Activated naive CD8-positive, alpha-beta T cell treated with anti-CD3 and anti-CD28 coated beads, Interleukin-2, amount 10 ng/mL, durations not matched to agents 7 days and 5 days (primary cell): ENCODE measurements at regions not wholly inside any gene's neighbourhood (a gene's known extent, or its start where the extent isn't known, plus 50 kb on each side); places are given as distances from the start of the nearest gene placed in this dataset.

ENCODE experiments used
- ATAC-seq: fragments of 150-1000 bp; cut with Tn5 transposase; one replicate; pipeline ENCODE4 v1.10.0; 2021; ENCODE audit warnings: low read depth, moderate library complexity
- POLR2A ChIA-PET: fragments of 350-600 bp; sonication (Branson Sonifier 250); formaldehyde crosslinking; loops from one replicate; lab custom pipeline; 2021; ENCODE audit warnings: antibody characterized with exemption; lab: Charles Lee
- DNase-seq: peaks from one replicate; pipeline ENCODE4 v3.0.0; 2021
- H3K27ac Mint-ChIP-seq: one replicate; pipeline ENCODE4 v1.8.0; 2022; ENCODE audit warnings: mild to moderate bottlenecking, mixed read lengths
- H3K27me3 Mint-ChIP-seq: one replicate; pipeline ENCODE4 v1.8.0; 2022; ENCODE audit warnings: mild to moderate bottlenecking, moderate library complexity, mixed read lengths
- H3K36me3 Mint-ChIP-seq: one replicate; pipeline ENCODE4 v1.8.0; 2021; ENCODE audit warnings: mild to moderate bottlenecking, mixed read lengths
- H3K4me1 Mint-ChIP-seq: one replicate; pipeline ENCODE4 v1.8.0; 2021; ENCODE audit warnings: mixed read lengths
- H3K4me3 Mint-ChIP-seq: one replicate; pipeline ENCODE4 v1.8.0; 2022; ENCODE audit warnings: mild to moderate bottlenecking, moderate library complexity, mixed read lengths
- H3K9me3 Mint-ChIP-seq: one replicate; pipeline ENCODE4 v1.8.0; 2021; ENCODE audit warnings: mixed read lengths

DNA sequence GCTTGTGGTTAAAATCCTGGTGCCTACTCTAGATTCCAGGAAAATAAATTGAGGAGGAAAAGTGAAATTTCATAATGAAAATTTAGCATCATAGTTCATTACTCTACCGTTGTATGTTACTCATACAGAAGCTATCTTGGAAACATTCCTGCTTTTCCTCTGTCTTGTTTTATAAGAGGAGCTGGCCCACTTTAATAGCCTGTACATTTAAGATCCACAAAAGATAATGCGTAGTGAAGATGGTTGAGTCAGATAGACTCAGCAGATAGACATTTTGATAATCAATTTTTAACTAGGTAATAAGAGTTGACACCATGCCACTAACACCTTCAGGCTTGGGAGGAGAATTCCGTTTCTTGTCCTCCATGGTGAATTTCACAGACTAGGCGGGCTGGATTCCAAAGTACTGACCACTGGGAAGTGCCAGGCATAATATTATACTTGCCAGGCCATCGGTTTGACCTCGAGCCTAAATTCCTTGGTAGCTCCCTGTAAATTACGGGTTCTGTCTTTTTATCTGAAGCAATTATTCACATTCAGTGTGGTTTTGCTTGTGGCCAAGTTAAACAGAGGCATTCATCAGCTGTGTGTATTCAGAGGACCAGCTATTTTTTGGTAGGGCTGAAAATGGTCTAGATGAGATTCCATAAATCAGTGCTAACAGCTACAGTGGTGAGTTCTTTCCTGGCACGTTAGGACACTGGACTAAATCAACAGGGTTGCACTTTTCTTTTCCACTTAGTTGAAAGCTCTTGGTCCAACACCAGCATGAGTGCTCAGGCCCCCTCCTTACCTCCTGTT, 111.9 kb upstream of the KAZN start:
- H3K27ac Mint-ChIP-seq, result no peak overlapping the region
- POLR2A ChIA-PET, result no interaction called here
- no peak overlapping the region for H3K4me3 Mint-ChIP-seq
- no peaks in the 10 kb centered on the region for H3K4me1 Mint-ChIP-seq
- DNase-seq, result no peak
- ATAC-seq, result no peak
- peaks cover 8% of the 10 kb centered on the region for H3K27me3 Mint-ChIP-seq
- H3K36me3 Mint-ChIP-seq, result no peaks in the 10 kb centered on the region
- no peaks in the 10 kb centered on the region for H3K9me3 Mint-ChIP-seq

DNA sequence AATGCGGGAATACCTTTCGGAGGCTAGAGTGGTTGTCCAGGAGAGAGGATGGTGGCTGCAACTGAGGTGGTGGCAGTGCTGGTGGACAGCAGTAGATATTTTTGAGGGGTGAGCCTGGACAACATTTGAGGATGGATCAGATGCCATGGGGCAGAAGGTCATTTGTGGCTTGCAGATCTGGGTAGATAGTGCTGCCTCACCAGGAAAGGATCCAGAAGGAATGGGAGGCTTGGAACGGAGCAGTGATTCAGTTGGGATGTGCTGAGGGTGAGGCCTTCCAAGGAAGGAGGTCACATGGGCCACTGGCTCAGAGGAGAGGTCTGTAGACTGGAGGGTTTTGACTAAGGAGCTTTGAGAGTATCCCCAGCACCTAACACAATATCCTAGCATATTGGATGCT, 110.8 kb upstream of the KAZN start:
- Mint-ChIP-seq H3K4me3 (no peak overlapping the region), H3K27ac (no peak overlapping the region), H3K9me3 (peaks cover 2% of the 10 kb centered on the region), H3K36me3 (no peaks in the 10 kb centered on the region), H3K27me3 (peaks cover 8% of the 10 kb centered on the region), H3K4me1 (no peaks in the 10 kb centered on the region)
- no peak for ATAC-seq
- POLR2A ChIA-PET, result no interaction called here
- DNase-seq, result no peak

DNA sequence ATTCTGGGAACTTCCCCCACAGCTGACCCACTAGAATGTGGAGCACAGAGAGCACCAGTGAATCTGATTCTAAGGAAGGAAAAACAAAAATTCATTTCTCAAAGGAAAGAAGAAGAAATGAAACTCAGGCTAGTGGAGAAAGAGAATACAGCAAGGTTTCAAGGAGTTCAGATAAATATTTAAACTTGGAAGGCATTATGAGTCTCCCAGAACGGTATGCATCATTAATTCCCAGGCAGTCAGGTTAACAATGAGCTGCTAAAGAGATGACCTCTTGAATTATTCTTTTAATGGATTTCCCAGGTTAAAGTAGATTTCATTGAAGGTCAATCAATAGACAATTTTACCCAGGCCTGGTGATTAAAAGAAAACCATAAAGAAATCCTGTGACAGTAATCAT, 103.6 kb upstream of the KAZN start:
- Mint-ChIP-seq H3K36me3 (no peaks in the 10 kb centered on the region), H3K4me3 (no peak overlapping the region), H3K27ac (no peak overlapping the region), H3K9me3 (peaks cover 4% of the 10 kb centered on the region), H3K27me3 (peaks cover 5% of the 10 kb centered on the region), H3K4me1 (no peaks in the 10 kb centered on the region)
- ATAC-seq, result no peak
- DNase-seq, result no peak
- POLR2A ChIA-PET, result no interaction called here

DNA sequence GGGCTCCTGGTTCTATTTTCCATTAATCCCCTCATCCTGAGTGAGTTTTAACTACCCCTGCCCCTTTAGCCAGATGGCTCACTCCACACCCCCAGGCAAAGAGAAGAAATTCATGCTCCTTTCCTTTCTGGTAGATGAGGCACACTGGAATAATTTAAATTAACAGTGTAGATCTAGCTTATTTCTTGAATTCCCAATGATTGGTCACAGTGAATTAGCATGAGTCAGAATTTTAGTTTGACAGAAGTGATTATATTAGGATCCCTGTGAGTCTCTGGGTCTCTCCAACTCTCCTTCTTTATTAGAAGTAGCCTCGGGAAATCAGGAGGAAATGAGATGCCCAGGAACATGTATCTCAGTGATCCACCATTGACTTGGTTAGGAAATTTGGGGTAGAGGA, 103.1 kb upstream of the KAZN start:
- H3K4me3 Mint-ChIP-seq, result no peak overlapping the region
- no peak overlapping the region for H3K27ac Mint-ChIP-seq
- DNase-seq, result no peak
- H3K9me3 Mint-ChIP-seq, result peaks cover 4% of the 10 kb centered on the region
- H3K27me3 Mint-ChIP-seq, result peaks cover 6% of the 10 kb centered on the region
- H3K36me3 Mint-ChIP-seq, result no peaks in the 10 kb centered on the region
- no peak for ATAC-seq
- H3K4me1 Mint-ChIP-seq, result no peaks in the 10 kb centered on the region
- POLR2A ChIA-PET, result no interaction called here

DNA sequence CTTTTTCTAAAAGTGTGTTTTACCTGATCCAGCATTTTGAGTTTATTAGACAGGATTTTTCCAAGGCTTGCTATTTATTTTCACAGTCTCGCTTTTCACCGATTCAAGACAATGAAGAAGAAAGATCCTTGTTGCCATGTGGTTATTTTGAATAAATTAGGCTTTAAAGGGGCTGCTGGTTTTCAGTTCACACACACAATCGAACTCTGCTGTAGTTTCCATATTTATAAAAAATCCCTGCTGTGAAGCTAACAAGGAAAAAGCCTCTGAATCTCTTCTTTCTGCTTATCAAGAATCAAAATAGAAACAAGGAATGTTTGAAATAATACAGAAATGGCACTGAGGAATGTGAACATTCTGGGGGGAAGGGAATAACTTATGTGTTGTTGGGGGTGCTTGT, 102.5 kb upstream of the KAZN start:
- Mint-ChIP-seq H3K4me3 (no peak overlapping the region), H3K36me3 (no peaks in the 10 kb centered on the region), H3K27ac (no peak overlapping the region), H3K27me3 (peaks cover 7% of the 10 kb centered on the region), H3K9me3 (peaks cover 4% of the 10 kb centered on the region), H3K4me1 (no peaks in the 10 kb centered on the region)
- DNase-seq (no peak), ATAC-seq (no peak)
- POLR2A ChIA-PET, result no interaction called here

DNA sequence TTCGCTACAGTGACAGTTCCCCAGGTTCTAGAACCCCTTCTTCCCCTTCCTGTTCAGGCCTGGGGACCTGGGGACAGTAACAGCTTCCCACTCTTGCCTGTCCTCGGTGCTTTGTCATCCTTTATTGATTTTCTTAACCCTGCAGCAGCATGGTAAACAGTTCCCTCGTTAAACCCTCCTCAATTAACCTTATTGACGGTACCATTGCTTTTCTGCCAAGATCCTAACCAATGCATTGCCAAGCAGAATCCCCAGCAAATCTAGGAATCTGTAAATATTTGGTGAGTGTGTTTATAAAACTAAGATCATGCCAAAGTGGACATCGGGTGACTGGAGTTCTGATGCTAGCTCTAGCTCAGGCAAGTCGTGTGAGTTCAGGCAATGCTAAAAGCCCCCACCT, 99.6 kb upstream of the KAZN start:
- POLR2A ChIA-PET, result no interaction called here
- ATAC-seq, result no peak

DNA sequence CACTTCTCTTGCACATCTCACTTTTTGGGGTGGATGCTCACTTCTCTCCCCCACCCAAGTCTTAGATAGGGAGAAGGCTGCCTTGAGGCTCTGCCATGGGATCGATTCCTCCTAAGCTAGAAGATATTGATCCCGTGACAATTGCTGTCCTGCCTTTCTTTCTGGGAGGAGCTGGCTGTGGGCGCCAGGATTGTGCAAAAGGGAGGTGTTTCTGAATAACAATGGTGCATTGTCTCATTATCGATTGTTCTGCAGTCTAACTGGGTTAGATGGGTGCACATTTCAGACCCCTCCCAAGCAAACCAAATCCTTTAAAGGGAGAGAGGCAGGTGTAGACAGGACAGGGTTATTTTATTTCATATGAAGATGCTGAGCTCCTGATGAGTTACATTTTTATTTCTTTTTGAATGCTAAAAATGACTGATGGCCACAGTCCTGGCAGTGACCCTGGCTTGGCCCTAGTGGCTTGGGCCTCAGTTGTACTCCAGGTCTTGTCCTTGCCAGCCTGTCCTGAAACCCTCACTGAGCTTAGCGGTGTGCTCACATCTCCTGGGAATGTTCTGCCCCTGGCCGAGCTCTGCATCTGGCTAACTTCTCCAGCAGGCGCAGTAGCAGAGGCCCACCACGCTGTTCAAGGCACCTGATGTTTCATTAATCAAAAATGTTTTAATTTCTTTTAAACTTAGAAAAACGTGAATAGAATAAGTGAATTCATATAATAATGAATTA, 99.0 kb upstream of the KAZN start:
- no peak overlapping the region for H3K4me3 Mint-ChIP-seq

More for the DNA sequence above, 99.6 kb upstream of the KAZN start:
- Mint-ChIP-seq H3K27ac (no peak overlapping the region), H3K27me3 (peaks cover 7% of the 10 kb centered on the region), H3K9me3 (no peaks in the 10 kb centered on the region), H3K36me3 (no peaks in the 10 kb centered on the region), H3K4me3 (no peak overlapping the region), H3K4me1 (no peaks in the 10 kb centered on the region)
- no peak for DNase-seq

DNA sequence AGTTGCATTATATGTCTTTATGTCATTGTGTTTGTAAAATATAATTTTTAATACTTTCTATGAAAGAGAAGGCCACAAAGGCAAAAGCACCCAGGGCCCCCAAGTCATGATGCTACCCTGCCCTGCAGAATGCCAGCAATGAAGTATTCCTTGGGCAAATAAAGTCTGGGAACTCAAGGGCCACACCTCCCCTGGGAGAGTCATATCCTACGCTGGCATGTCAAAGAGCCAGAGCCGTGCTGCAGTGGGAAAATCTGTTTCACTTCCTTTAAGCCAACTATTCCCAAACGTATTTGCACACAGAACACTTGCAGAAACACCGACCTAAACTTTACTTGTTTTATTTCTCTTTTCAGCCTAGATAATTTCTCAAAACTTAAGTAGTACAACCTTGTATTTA, 98.4 kb upstream of the KAZN start:
- Mint-ChIP-seq H3K36me3 (no peaks in the 10 kb centered on the region), H3K27ac (no peak overlapping the region), H3K27me3 (peaks cover 2% of the 10 kb centered on the region), H3K4me1 (no peaks in the 10 kb centered on the region), H3K9me3 (no peaks in the 10 kb centered on the region), H3K4me3 (no peak overlapping the region)
- ATAC-seq, result no peak
- POLR2A ChIA-PET, result no interaction called here
- DNase-seq, result no peak

More for the DNA sequence above, 99.0 kb upstream of the KAZN start:
- no peak for ATAC-seq
- H3K4me1 Mint-ChIP-seq, result no peaks in the 10 kb centered on the region
- H3K9me3 Mint-ChIP-seq, result no peaks in the 10 kb centered on the region
- POLR2A ChIA-PET, result no interaction called here
- no peaks in the 10 kb centered on the region for H3K36me3 Mint-ChIP-seq
- H3K27ac Mint-ChIP-seq, result no peak overlapping the region
- peaks cover 5% of the 10 kb centered on the region for H3K27me3 Mint-ChIP-seq
- DNase-seq, result no peak

DNA sequence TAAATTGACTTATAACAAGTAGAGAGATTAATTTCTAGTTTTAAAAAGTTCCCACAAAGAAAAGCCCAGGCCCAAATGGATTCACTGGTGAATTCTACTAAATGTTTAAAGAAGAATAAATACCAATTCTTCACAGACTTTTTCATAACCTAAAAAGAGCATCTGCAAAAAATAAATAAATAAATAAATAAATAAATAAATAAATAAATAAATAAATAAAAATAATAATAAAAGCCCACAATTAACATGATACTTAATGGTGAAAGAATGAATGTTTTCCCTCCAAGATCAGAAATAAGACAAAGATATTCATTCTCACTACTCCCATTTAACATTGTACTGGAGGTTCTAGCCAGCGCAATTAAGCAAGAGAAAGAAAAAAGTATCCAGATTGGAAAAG, 97.6 kb upstream of the KAZN start:
- no peaks in the 10 kb centered on the region for H3K36me3 Mint-ChIP-seq
- H3K4me3 Mint-ChIP-seq, result no peak overlapping the region
- ATAC-seq (no peak), DNase-seq (no peak)
- H3K9me3 Mint-ChIP-seq, result no peaks in the 10 kb centered on the region
- POLR2A ChIA-PET, result no interaction called here
- H3K27ac Mint-ChIP-seq, result no peak overlapping the region
- H3K27me3 Mint-ChIP-seq, result peaks cover 2% of the 10 kb centered on the region
- no peaks in the 10 kb centered on the region for H3K4me1 Mint-ChIP-seq

DNA sequence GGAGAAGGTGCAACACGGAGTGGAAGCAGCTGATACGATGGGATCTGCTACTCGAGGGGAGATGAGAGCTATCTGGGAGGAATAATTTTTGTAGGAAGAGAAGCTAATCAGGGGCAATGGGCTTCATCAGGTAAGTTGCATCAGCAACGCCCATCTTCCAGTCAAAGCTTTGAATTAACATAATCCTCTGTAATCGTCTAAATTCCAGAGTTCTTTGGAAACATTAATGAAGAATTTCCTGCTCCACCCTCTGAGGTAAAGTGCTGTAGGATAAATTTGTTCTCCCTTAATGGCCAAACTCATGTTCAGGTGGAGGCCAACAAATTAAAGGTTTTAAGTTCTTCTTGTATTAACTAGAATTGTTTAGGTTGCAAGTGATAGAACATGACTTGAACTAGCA, 94.0 kb upstream of the KAZN start:
- Mint-ChIP-seq H3K27ac (no peak overlapping the region), H3K27me3 (peaks cover 2% of the 10 kb centered on the region), H3K9me3 (no peaks in the 10 kb centered on the region), H3K36me3 (no peaks in the 10 kb centered on the region), H3K4me3 (no peak overlapping the region), H3K4me1 (no peaks in the 10 kb centered on the region)
- ATAC-seq, result no peak
- no peak for DNase-seq
- POLR2A ChIA-PET, result no interaction called here

DNA sequence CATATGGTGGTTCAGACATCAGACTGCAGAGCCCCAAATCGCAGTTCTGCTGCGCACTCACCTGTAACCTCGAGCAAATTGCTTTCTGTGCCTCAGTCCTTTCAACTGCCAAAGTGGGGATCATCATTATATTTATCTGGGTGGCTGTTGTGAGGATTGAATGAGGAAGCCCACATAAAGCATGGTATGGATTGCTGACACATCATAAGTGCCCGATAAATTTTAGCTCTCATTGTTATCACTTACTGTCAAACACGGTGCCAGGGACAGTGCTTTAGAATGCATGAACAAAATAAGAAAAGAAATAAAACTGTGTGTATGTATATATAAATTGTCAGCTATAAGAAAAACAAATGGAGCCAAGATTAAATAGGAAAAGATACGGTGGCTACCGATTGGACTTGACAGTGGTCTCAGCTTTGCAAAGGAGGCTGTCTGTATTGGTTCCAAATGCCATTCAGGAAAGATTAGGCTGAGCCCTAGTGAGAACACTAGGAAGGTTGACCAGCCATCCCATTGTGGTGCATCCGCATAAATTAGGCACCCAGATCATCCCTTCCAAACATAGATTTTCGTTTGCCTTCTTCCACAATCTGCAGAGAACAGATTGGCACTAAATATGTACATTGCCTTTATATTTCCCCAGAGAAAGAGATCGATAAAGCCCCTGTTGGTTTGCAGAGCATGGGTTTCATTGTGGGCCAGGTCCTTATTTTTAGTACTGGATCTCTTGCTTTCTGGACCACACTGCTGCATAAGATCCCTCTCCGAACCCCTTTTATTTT, 91.8 kb upstream of the KAZN start:
- no peak overlapping the region for H3K4me3 Mint-ChIP-seq
- POLR2A ChIA-PET, result no interaction called here
- ATAC-seq (no peak), DNase-seq (no peak)
- H3K27me3 Mint-ChIP-seq, result no peaks in the 10 kb centered on the region
- no peaks in the 10 kb centered on the region for H3K9me3 Mint-ChIP-seq
- no peak overlapping the region for H3K27ac Mint-ChIP-seq
- H3K4me1 Mint-ChIP-seq, result no peaks in the 10 kb centered on the region
- no peaks in the 10 kb centered on the region for H3K36me3 Mint-ChIP-seq

DNA sequence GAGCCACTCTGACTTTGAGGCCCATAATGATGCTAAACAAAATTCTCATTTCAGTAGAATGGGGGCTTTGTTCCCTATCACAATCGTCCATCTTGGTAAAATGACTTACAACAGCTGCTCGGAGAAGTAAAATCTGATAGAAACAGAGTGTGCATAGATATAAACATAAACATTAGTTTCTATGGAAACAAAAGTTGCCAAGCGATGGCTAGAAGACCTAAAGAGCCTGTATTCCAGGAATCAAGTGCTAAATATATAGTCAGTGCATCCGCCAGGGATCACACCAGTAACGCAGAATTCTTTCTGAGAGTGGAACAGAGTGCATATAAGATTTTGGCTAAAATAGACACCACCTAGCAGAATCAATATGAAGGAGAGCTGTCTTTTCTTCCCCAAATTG, 91.2 kb upstream of the KAZN start:
- POLR2A ChIA-PET, result no interaction called here
- H3K4me3 Mint-ChIP-seq, result no peak overlapping the region
- no peak overlapping the region for H3K27ac Mint-ChIP-seq
- H3K27me3 Mint-ChIP-seq, result no peaks in the 10 kb centered on the region
- no peaks in the 10 kb centered on the region for H3K9me3 Mint-ChIP-seq
- no peak for DNase-seq
- no peaks in the 10 kb centered on the region for H3K36me3 Mint-ChIP-seq
- no peaks in the 10 kb centered on the region for H3K4me1 Mint-ChIP-seq
- ATAC-seq, result no peak

DNA sequence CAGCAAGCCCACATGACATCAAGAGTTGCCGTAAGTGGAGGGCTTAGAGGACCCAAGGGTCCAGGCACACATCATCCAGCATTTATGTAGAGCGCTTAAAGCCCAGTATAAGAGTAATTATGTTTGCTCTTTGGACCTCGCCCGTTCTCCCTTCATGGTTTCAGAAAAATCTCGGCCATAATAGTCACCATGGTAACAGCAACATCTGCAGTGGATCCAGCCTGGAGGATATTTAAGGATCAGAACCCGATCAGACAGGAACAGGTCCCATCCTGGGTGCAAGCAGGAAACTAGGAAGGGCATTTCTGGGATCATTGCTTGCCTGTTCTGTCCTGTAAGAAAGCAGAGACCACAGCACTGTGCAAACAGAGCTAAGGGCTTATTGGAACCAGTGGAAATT, 89.9 kb upstream of the KAZN start:
- Mint-ChIP-seq H3K27me3 (peaks cover 4% of the 10 kb centered on the region), H3K36me3 (no peaks in the 10 kb centered on the region), H3K9me3 (no peaks in the 10 kb centered on the region), H3K4me1 (no peaks in the 10 kb centered on the region), H3K4me3 (no peak overlapping the region), H3K27ac (no peak overlapping the region)
- POLR2A ChIA-PET, result no interaction called here
- no peak for ATAC-seq
- no peak for DNase-seq
